NCI-H146 treated with DMSO at 0.1 percent for 48 hours (cell line): ENCODE measurements at regions not wholly inside any gene's neighbourhood (a gene's known extent, or its start where the extent isn't known, plus 50 kb on each side); places are given as distances from the start of the nearest gene placed in this dataset.

Source experiments
- DNase-seq: peaks from one replicate; lab custom pipeline; 2025; ENCODE audit not compliant: unreplicated experiment; lab: John Stamatoyannopoulos, UW

- no peak for DNase-seq
Observed at GRCh38 chr6:74134327-74134726, 438.3 kb downstream of the CD109 start.

GRCh38 chr6:74133073-74133472 lies 437.1 kb downstream of the CD109 start:
- DNase-seq, result no peak

- no peak for DNase-seq
Observed at GRCh38 chr6:74130641-74131040, 434.6 kb downstream of the CD109 start.

GRCh38 chr6:74128536-74128935 lies 432.5 kb downstream of the CD109 start:
- no peak for DNase-seq

- DNase-seq, result no peak
Observed at GRCh38 chr6:74117113-74117512, 421.1 kb downstream of the CD109 start.

GRCh38 chr6:74115674-74116073 lies 419.7 kb downstream of the CD109 start:
- no peak for DNase-seq

GRCh38 chr6:74114428-74114827 lies 418.4 kb downstream of the CD109 start:
- DNase-seq, result no peak

- no peak for DNase-seq
Observed at GRCh38 chr6:74113901-74114300, 417.9 kb downstream of the CD109 start.

GRCh38 chr6:74103417-74103816 lies 407.4 kb downstream of the CD109 start:
- no peak for DNase-seq

GRCh38 chr6:74100719-74101287 lies 404.8 kb downstream of the CD109 start:
- DNase-seq, result no peak

- no peak for DNase-seq
Observed at GRCh38 chr6:74096329-74096728, 400.3 kb downstream of the CD109 start.

- no peak for DNase-seq
Observed at GRCh38 chr6:74093361-74093760, 397.4 kb downstream of the CD109 start.

- DNase-seq, result no peak
Observed at GRCh38 chr6:74091794-74092157, 395.8 kb downstream of the CD109 start.

- DNase-seq, result no peak
Observed at GRCh38 chr6:74091136-74091793, 395.3 kb downstream of the CD109 start.

- no peak for DNase-seq
Observed at GRCh38 chr6:74087899-74088298, 391.9 kb downstream of the CD109 start.

- DNase-seq, result no peak
Observed at GRCh38 chr6:74075896-74076295, 379.9 kb downstream of the CD109 start.

- no peak for DNase-seq
Observed at GRCh38 chr6:74075323-74075722, 379.3 kb downstream of the CD109 start.

GRCh38 chr6:74074645-74075044 lies 378.6 kb downstream of the CD109 start:
- DNase-seq, result no peak

GRCh38 chr6:74073999-74074398 lies 378.0 kb downstream of the CD109 start:
- no peak for DNase-seq

GRCh38 chr6:74073429-74073828 lies 377.4 kb downstream of the CD109 start:
- DNase-seq, result no peak

- no peak for DNase-seq
Observed at GRCh38 chr6:74071214-74071613, 375.2 kb downstream of the CD109 start.

GRCh38 chr6:74070711-74071110 lies 374.7 kb downstream of the CD109 start:
- DNase-seq, result no peak

GRCh38 chr6:74070091-74070490 lies 374.1 kb downstream of the CD109 start:
- no peak for DNase-seq
